Suprapubic skin (tissue), 4 donors: ENCODE measurements at regions not wholly inside any gene's neighbourhood (a gene's known extent, or its start where the extent isn't known, plus 50 kb on each side); places are given as distances from the start of the nearest gene placed in this dataset.

ENCODE experiments used
- DNase-seq, 2 donors: peaks; one replicate each; pipeline ENCODE4 v3.0.0-alpha.2; 2019; ENCODE audit warnings: low spot score in 2 of 2
- H3K27ac ChIP-seq: fragments of 200-600 bp; sonication (generic); one replicate; pipeline ENCODE4 v1.5.1; 2019
- H3K27me3 ChIP-seq: fragments of 200-600 bp; sonication (generic); one replicate; pipeline ENCODE4 v1.5.1; 2019
- H3K36me3 ChIP-seq: fragments of 200-600 bp; sonication (generic); one replicate; pipeline ENCODE4 v1.5.1; 2019
- H3K4me1 ChIP-seq: fragments of 200-600 bp; sonication (generic); one replicate; pipeline ENCODE4 v1.5.1; 2019
- H3K4me3 ChIP-seq: fragments of 200-600 bp; sonication (generic); one replicate; pipeline ENCODE4 v1.5.1; 2019; ENCODE audit warnings: mild to moderate bottlenecking
- H3K9me3 ChIP-seq: fragments of 200-600 bp; sonication (generic); one replicate; pipeline ENCODE4 v1.5.1; 2019
- CTCF ChIP-seq, 2 donors: fragments of 200-600 bp in 1 of 2; fragments of 450-650 bp in 1 of 2; sonication (generic) in 1 of 2; IDR thresholded peaks; one replicate each; pipeline ENCODE4 v1.5.1; 2016 to 2019; ENCODE audit warnings: antibody characterized with exemption in 2 of 2, mild to moderate bottlenecking in 1 of 2, moderate library complexity in 1 of 2
- EP300 ChIP-seq: sonication (generic); formaldehyde crosslinking; IDR thresholded peaks from one replicate; pipeline ENCODE4 v1.6.1; 2017; ENCODE audit warnings: antibody characterized with exemption
- POLR2A ChIP-seq, 2 donors: fragments of 450-650 bp; IDR thresholded peaks; one replicate each; pipeline ENCODE4 v1.6.1; 2017; ENCODE audit warnings: antibody characterized with exemption in 2 of 2, mild to moderate bottlenecking in 2 of 2, moderate library complexity in 2 of 2
- POLR2AphosphoS5 ChIP-seq, 3 donors: sonication (generic); formaldehyde crosslinking; IDR thresholded peaks; one replicate each; pipeline ENCODE4 v1.6.1; 2017; ENCODE audit warnings: antibody characterized with exemption in 3 of 3
- WGBS: methylation state at CpG from one replicate; pipeline ENCODE4 v1.1.5; 2018; 5-methylcytosine and 5-hydroxymethylcytosine counted together

DNA sequence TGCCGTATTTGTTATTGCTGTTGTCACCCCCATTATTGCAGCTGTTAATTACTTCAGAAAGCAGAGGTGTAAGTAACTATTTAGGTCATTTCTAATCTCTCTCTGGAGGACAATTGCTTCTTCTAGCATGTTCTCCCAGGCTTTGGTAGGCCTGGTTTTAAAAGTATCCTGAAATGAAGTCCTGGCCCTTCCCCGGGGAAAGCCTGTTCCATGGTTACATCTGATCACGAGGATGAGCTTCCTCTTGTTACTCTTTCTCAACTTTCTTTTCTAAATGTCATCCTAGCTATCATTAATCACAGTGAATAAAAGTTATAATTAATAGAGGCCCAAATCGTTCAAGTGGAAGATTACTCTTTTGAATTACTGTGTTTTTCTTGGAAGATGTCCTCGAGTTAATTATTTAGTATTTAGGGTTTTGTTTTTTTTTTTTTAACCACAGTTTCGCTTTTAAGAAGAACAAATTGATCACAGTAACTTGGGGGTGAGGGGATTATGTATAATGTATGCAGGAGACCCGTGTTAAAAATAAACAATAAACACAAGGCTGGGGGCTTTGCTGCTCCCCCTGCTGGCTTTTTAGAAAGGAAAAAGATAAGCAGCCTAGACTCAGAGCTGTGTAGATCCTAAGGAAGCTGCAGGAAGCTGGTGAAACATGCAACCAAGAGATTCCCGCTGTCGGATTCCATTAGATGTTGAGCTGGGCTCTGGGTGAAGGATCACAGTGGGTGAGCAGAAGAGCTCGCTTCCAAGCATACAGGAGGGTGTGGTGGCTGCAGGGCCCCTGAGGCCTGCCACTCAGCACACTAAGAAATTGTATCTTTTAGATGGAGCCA, 420.1 kb downstream of the FUT8 start:
- H3K27me3 ChIP-seq = no peaks in the 10 kb centered on the region
- H3K27ac ChIP-seq = peak overlapping the region; percentile 85
- WGBS = 43% methylated on average over 10 of the region's 10 CpGs
- no peaks in the 10 kb centered on the region for H3K36me3 ChIP-seq
- H3K4me3 ChIP-seq = no peak overlapping the region
- no peak for TF ChIP-seq EP300
- TF ChIP-seq POLR2AphosphoS5 (IDR thresholded peaks at IDR 0.05) = no peak
- TF ChIP-seq POLR2A (IDR thresholded peaks at IDR 0.05) = no peak
- TF ChIP-seq CTCF (IDR thresholded peaks at IDR 0.05) = no peak
- no peaks in the 10 kb centered on the region for H3K9me3 ChIP-seq
- DNase-seq = no peak
- H3K4me1 ChIP-seq = peaks cover 8% of the 10 kb centered on the region

- Histone ChIP-seq H3K27me3 (no peaks in the 10 kb centered on the region), H3K4me3 (no peak overlapping the region), H3K9me3 (no peaks in the 10 kb centered on the region), H3K36me3 (no peaks in the 10 kb centered on the region), H3K27ac (peak overlapping the region; percentile 85), H3K4me1 (peaks cover 8% of the 10 kb centered on the region)
- DNase-seq = peak in 1 of 2 donors; percentile 84
- no peak for TF ChIP-seq POLR2A (IDR thresholded peaks at IDR 0.05)
- TF ChIP-seq EP300 = no peak
- TF ChIP-seq POLR2AphosphoS5 (IDR thresholded peaks at IDR 0.05) = no peak
- no peak for TF ChIP-seq CTCF (IDR thresholded peaks at IDR 0.05)
- WGBS = 73% methylated on average over 11 of the region's 11 CpGs
Measured at GRCh38 chr14:65833267-65833880, 420.8 kb downstream of the FUT8 start.

- 88% methylated on average over 7 of the region's 7 CpGs for WGBS
- Histone ChIP-seq H3K36me3 (no peaks in the 10 kb centered on the region), H3K4me3 (no peak overlapping the region), H3K9me3 (no peaks in the 10 kb centered on the region), H3K4me1 (peaks cover 8% of the 10 kb centered on the region), H3K27me3 (no peaks in the 10 kb centered on the region), H3K27ac (no peak overlapping the region)
- no peak for DNase-seq
- TF ChIP-seq CTCF (IDR thresholded peaks at IDR 0.05) = no peak
Measured at GRCh38 chr14:65834051-65834450, 421.5 kb downstream of the FUT8 start.

DNA sequence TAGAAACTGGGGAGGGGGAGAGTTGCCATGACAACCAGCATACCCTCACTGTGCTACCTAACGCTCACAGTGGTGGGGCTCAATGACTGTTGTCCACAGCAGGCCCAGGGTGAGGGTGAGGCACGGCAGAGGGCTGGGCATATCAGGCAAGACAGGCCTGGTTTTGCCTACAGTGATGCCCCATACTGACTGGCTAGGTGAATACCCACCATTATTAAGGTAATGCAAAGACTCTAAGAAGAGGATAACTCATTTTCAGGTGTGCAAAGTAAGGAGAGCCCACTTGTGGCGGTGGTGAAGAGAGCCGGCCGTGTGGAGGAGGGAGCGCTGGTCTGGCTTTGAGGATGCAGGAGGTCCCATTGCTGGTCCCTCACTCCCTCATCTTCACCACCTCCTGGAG, 422.3 kb downstream of the FUT8 start:
- WGBS = 94% methylated on average over 5 of the region's 6 CpGs
- no peaks in the 10 kb centered on the region for H3K36me3 ChIP-seq
- H3K9me3 ChIP-seq = no peaks in the 10 kb centered on the region
- DNase-seq = no peak
- H3K27ac ChIP-seq = no peak overlapping the region
- H3K27me3 ChIP-seq = no peaks in the 10 kb centered on the region
- no peak overlapping the region for H3K4me3 ChIP-seq
- TF ChIP-seq POLR2A (IDR thresholded peaks at IDR 0.05) (no peak), POLR2AphosphoS5 (IDR thresholded peaks at IDR 0.05) (no peak), CTCF (IDR thresholded peaks at IDR 0.05) (no peak), EP300 (no peak)
- peaks cover 8% of the 10 kb centered on the region for H3K4me1 ChIP-seq

DNA sequence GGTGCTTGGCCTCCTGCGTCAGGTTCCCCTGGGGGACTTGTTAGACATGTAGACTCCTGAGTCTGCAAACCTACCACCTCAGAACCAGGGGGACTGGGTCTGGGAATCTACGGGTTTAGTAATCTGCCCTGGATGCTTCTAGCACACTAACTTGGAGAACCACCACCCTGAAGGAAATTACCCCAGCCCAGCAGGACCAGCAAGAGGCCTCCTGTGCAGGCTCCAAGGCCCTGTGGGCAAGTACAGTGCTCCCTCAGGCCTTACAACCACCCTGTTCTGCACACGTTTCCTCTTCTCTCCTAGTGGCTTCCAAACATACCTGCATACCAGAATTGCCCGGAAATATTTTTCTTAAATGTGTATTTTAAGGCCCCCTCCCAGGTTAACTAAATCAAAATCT, 423.0 kb downstream of the FUT8 start:
- WGBS = 86% methylated on average over 4 of the region's 4 CpGs

More for the DNA sequence above, 423.0 kb downstream of the FUT8 start:
- Histone ChIP-seq H3K36me3 (no peaks in the 10 kb centered on the region), H3K9me3 (no peaks in the 10 kb centered on the region), H3K27ac (no peak overlapping the region), H3K4me1 (peaks cover 8% of the 10 kb centered on the region), H3K27me3 (no peaks in the 10 kb centered on the region), H3K4me3 (no peak overlapping the region)
- TF ChIP-seq POLR2A (IDR thresholded peaks at IDR 0.05) (no peak), EP300 (no peak), POLR2AphosphoS5 (IDR thresholded peaks at IDR 0.05) (no peak), CTCF (IDR thresholded peaks at IDR 0.05) (no peak)
- no peak for DNase-seq
